ENCODE measurements at regions not wholly inside any gene's neighbourhood (a gene's known extent, or its start where the extent isn't known, plus 50 kb on each side); places are given as distances from the start of the nearest gene placed in this dataset.

DNA sequence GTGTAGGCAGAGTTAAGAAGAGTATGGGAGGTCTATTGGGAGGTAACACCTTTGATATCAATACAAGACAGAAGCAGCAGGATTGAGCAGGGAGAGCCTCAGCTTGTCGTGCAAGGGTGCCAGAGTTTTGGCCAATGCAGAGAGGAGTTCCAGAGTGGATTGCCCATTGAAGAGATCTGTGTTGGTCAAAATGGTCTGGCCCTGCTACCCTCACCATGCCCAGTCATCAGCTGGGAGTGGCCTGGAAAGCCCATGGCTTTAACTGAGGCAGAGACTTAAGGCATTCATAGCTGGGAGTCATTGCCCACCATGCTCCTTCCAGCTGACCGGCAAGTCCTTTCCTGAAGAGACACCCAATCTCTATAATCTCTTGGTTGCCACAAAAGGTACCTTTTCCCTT, 271.3 kb downstream of the ABHD5 start:
- TF ChIP-seq, protein P1, sequence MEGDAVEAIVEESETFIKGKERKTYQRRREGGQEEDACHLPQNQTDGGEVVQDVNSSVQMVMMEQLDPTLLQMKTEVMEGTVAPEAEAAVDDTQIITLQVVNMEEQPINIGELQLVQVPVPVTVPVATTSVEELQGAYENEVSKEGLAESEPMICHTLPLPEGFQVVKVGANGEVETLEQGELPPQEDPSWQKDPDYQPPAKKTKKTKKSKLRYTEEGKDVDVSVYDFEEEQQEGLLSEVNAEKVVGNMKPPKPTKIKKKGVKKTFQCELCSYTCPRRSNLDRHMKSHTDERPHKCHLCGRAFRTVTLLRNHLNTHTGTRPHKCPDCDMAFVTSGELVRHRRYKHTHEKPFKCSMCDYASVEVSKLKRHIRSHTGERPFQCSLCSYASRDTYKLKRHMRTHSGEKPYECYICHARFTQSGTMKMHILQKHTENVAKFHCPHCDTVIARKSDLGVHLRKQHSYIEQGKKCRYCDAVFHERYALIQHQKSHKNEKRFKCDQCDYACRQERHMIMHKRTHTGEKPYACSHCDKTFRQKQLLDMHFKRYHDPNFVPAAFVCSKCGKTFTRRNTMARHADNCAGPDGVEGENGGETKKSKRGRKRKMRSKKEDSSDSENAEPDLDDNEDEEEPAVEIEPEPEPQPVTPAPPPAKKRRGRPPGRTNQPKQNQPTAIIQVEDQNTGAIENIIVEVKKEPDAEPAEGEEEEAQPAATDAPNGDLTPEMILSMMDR (IDR thresholded peaks at IDR 0.05) = no peak
- no peak for TF ChIP-seq POLR2A (IDR thresholded peaks at IDR 0.05)
